ENCODE measurements at regions not wholly inside any gene's neighbourhood (a gene's known extent, or its start where the extent isn't known, plus 50 kb on each side); places are given as distances from the start of the nearest gene placed in this dataset.

DNA sequence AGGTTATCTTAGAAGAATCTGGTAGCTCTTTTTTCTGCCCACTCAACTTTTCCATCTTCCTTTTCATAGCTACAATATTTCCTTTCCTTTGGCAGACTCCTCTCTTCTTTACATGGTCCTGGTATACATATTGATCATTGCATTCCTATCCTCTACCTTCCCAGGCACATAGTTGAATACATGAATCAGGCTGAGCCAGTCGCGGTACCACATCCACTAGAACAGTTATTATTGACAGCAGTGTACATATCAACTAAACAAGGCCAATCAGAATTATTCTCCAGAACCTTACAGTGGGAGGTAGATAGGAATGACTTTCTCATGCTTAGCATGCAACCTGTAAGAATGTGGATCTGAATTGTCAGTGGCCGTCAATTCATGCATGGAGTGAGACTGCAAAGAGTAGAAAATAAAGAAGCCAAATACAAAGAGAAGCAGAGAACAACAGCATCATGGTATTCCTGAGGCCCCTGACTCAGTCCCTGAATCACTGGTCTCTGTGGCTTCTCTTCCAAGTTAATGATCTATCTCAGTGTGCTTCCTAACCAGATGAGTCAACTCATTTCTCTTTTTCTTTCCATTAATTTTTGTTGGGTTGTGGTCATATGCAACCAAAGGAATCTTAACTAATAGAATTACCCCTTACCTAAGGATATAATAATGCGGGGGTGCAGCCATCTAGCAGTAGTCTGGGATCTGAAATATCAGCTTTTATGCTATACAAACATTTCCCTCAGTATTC lies 60.9 kb upstream of the DCBLD2 start:
- peak; percentile 84 for DNase-seq (ENCODE audit: low read depth)

DNA sequence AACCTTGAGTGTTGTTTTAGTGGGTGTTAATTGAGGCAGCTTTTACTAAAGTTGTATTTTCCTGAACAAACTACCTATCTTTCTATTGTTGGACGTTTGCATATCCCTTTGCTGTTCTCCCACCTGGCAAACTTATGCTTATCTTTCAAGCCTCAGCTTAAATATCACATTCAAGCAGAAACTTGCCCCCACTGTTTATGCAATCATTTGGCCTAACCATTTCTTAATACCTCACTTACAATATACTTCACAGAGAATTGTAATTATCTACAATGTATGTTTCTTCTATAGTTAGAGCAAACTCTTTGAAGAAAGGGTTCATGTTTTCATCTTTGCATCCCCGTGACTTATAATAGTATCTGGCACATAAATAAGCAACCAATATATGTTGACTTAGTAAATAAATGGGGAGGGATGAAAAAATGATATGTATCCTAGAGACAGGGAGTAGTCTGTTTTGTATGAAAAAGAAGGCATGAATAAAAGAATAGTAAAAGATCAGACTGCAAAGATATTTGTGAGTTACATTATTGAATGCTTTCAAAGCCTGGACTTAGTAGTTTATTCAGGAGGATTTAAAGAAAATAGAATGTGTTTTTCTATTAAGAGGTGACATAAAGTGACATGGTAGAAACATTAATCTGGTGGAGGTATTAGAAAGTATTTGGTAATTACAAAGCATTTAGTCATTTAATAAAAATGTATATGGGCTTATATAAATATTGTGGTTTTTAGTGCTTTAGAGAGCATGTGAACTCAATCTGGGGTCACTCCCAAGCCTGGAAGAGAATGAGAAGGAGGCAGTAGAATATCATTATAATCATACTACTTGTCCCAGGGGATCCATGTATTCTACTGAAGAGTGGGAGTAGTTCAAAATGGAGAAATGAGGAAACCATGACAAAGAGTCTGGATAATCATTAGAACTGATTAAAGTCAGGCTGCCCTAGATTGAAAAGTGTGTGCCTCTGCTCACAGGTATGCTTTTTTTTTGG lies 60.0 kb upstream of the DCBLD2 start:
- no peak for DNase-seq (ENCODE audit: low read depth)

DNA sequence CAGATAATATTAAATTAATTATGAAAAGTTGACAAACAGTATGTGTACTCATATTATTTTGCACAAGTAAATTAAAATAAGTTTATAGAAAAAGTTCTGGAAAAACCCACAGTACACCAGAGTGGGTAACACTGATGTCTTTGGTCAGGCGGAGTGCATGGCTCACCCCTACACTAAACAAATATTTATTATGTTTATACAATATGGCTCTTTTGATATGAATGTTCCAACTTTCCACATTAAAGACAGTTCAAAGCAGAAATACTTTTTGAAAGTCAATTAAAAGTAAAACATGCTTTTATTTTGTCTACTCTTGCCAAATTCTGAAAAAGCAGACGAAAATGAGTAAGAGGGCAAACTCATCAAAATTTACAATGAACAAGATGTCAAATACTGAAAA lies 56.2 kb upstream of the DCBLD2 start:
- no peak for DNase-seq (ENCODE audit: low read depth)

DNA sequence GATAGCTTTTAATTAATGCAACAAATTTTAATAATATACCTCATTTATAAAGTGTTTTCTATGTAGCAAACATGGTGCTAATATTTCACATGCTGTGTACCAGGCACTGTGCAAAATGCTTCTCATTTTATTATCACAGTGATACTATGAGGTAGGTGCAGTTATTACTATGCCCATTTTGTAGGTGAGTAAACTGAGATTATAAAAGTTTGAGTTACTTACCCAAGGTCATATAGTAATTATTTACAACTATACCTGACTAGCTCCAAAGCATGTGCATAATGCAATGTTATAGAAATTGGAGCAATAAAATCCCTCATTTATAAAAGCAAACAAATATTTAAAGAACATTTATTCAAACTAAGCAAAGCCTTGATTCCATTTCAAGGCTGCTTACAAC lies 54.5 kb upstream of the DCBLD2 start:
- DNase-seq (ENCODE audit: low read depth), result no peak

DNA sequence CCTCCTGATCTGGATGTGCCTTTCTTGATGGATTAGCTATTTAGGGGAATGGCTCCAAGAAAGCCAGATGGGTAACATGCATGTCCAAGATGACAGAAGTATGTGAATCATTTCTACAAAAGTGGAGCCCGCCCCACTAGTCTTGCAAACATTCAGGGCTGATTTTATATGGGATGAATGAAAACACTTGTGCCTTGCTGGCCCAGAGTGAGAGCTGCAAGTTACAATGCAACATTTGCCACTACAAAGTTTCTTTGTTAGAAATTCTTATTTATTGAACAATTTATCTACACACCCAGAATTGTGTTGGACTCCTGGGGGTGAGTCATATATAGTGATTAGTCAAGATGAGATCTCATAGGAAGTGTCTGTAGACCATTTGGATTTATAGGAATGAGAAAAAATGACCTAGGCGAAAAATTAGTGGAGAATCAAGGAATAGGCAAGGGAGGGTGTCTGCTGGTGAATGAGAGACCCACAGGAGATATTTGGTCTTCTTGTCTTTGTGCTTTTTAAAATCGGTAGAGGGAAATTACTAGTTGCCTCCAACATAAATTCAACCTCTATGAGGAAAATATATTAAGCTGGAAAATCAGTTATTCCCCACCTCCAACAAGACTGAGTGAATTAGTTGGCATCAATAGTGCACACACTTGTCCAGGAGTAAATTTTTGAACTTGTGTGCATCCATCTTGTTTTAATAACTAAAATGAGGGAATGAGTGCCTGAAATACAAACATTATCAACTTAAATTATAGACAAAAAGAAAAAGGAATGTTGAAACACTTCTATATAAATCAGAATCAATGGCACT lies 53.5 kb upstream of the DCBLD2 start:
- peak; percentile 49 for DNase-seq (ENCODE audit: low read depth)

DNA sequence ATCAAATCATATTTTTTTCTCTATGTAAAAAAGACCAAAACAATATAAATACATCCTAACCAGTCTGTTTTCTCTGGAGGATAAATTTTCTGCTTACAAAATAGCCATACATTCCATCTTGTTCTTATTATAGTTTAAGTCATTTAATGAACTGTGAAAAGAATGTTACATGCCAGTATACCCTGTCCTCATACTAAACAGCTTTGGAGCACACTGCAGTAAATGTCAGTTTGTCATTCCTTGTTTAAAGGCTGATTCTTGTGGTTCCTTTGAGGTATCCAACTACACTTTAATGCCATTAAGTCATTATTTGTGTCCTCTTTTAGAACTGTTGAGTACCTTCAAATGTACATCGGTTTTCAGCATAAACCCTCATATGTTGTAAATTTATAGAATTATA lies 52.7 kb upstream of the DCBLD2 start:
- no peak for DNase-seq (ENCODE audit: low read depth)

DNA sequence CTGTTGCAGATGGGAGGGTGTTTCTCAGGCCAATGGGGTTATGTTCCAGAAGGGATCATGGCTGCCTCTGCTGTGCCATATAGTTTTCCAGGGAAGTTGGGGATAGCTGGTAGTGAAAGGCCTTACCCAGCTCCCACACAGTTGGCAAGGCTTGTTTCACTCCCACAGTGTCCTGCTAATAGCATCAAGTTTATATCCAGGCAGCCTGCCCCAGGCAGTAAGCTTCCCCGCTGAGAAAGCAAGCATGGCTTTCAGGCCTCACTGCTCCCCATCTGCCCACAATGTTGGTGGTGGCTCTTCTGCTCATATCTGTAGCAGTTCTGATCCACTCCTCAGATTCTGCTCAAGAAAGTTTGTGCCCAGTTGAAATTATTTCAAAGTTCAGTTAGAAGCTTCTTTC lies 50.9 kb upstream of the DCBLD2 start:
- no peak for DNase-seq (ENCODE audit: low read depth)
